Lower leg skin (tissue), 4 donors: ENCODE measurements at regions not wholly inside any gene's neighbourhood (a gene's known extent, or its start where the extent isn't known, plus 50 kb on each side); places are given as distances from the start of the nearest gene placed in this dataset.

Experiments
- DNase-seq, 2 donors: peaks; one replicate each; pipeline ENCODE4 v3.0.0-alpha.2; 2019; ENCODE audit warnings: low spot score in 2 of 2
- H3K4me3 ChIP-seq: fragments of 200-600 bp; sonication (generic); 2 replicates; pipeline ENCODE4 v1.5.1; 2017; ENCODE audit warnings: mild to moderate bottlenecking, low read depth; ENCODE audit not compliant: poor library complexity, severe bottlenecking
- CTCF ChIP-seq, 3 donors: fragments of 450-650 bp; IDR thresholded peaks; one replicate each; pipeline ENCODE4 v1.5.1; 2016; ENCODE audit warnings: antibody characterized with exemption in 3 of 3, mild to moderate bottlenecking in 3 of 3, moderate library complexity in 2 of 3
- POLR2A ChIP-seq, 2 donors: fragments of 450-650 bp; IDR thresholded peaks; one replicate each; pipeline ENCODE4 v1.6.1; 2016 to 2017; ENCODE audit warnings: antibody characterized with exemption in 2 of 2, mild to moderate bottlenecking in 1 of 2, moderate library complexity in 1 of 2
- WGBS, 2 donors: methylation state at CpG; one replicate each; pipeline ENCODE4 v1.1.5; 2018; 5-methylcytosine and 5-hydroxymethylcytosine counted together
- intact Hi-C: fragments of 100-400 bp; cut with DNase I; formaldehyde crosslinking; loops from one replicate; pipeline ENCODE4 v1.15.0; 2023; ENCODE audit warnings: low total_unique reads

DNA sequence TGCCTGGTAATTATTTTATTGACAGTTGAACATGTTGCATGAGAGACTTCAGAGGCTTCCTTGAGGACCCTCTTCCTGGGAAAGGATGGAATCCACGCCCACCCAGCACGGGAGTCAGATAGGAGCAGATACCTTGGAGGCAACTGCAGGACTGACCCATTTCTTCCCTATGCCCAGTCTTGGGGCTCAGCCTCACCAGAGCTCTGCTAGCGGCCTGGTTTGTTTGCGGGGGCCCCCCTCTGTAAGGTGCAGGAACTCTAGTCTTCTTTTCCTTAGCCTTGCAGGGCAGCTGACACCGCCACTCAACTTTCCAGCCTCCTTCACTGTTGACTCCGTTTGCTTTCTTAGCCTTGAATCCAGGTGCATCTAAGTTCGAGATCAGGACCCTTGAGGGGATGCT is 1032.8 kb downstream of the BRD1 start:
- DNase-seq: peak in 1 of 2 donors; percentile 56
- TF ChIP-seq POLR2A (IDR thresholded peaks at IDR 0.05) (no peak), CTCF (IDR thresholded peaks at IDR 0.05) (no peak)
- intact Hi-C loops: no loop called here
- no peak overlapping the region for H3K4me3 ChIP-seq
- WGBS, 2 donors: 80 to 83% methylated on average over 7 of the region's 7 CpGs

DNA sequence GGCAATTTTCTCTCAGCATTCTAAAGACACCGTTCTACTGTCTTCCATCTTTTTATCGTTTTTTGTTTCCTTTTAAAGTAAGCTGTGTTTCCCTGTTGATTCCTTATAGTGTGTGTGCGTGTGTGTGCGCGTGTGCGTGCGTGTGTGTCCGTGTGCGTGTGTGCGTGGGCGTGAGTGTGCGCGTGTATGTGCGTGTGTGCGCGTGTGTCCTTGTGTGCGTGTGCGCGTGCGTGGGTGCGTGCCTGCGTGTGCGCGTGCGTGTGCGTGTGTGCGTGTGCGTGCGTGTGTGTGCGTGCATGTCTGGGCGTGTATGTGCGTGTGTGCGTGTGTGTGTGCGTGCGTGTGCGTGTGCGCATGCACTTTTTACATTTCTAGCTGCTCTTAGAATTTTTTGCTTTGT is 1033.7 kb downstream of the BRD1 start:
- no peak overlapping the region for H3K4me3 ChIP-seq
- TF ChIP-seq CTCF (IDR thresholded peaks at IDR 0.05) (no peak), POLR2A (IDR thresholded peaks at IDR 0.05) (no peak)
- intact Hi-C loops: no loop called here
- DNase-seq: no peak
- WGBS, 2 donors: 77 to 91% methylated on average over 36 to 37 of the region's 37 CpGs

- WGBS, 2 donors: 84 to 93% methylated on average over 3 of the region's 3 CpGs
- H3K4me3 ChIP-seq: no peak overlapping the region
- intact Hi-C loops: no loop called here
- peak in 1 of 2 donors; percentile 60 for DNase-seq
- no peak for TF ChIP-seq CTCF (IDR thresholded peaks at IDR 0.05)
- TF ChIP-seq POLR2A (IDR thresholded peaks at IDR 0.05): no peak
These were observed 1041.0 kb downstream of the BRD1 start for GRCh38 chr22:48786679-48786996.

DNA sequence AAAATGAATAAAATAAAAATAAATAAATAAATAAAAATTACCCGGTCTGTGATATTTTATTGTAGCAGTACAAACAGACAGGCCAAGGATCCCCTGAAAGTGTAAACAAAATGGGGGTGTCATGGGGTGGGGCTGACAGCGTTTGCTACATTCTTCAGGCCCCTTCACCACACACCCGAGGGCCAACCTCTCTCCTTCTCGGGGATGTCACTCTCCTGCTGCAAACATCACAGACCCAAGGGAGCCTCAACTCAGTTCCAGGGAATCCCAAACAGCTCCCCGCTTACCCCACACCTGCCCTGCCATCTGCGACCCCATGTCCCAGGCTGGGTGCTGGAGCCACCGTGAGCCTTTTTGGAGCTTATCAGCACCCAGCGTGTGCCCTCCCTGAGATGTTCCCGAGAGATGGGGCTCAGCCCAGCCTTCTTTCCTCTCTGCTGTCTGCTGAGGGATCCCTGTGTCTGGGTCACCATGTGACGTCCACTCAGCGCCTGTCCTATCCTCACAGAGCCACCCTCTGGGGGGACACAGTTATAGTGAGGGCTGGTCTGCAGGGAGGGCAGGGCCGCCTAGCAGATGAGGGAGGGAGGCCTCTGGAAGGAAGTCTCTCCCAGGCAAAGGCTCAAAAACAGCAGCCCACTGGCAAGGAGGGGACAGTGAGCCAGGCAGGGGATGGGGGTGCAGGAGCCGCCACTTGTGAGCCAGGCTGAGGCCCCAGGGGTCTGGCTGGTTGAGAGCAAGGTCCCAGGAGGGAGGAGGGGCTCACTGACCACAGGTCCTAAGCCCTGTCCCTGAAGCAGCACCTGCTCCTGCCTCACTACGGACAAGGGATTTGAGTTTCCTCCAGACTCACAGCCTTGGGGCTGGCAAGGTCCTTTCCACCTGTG is 1041.6 kb downstream of the BRD1 start:
- H3K4me3 ChIP-seq: no peak overlapping the region
- DNase-seq: peak; percentile 3 to 67
- WGBS, 2 donors: 79 to 87% methylated on average over 14 of the region's 14 CpGs
- intact Hi-C loops: no loop called here
- no peak for TF ChIP-seq CTCF (IDR thresholded peaks at IDR 0.05)
- no peak for TF ChIP-seq POLR2A (IDR thresholded peaks at IDR 0.05)

DNA sequence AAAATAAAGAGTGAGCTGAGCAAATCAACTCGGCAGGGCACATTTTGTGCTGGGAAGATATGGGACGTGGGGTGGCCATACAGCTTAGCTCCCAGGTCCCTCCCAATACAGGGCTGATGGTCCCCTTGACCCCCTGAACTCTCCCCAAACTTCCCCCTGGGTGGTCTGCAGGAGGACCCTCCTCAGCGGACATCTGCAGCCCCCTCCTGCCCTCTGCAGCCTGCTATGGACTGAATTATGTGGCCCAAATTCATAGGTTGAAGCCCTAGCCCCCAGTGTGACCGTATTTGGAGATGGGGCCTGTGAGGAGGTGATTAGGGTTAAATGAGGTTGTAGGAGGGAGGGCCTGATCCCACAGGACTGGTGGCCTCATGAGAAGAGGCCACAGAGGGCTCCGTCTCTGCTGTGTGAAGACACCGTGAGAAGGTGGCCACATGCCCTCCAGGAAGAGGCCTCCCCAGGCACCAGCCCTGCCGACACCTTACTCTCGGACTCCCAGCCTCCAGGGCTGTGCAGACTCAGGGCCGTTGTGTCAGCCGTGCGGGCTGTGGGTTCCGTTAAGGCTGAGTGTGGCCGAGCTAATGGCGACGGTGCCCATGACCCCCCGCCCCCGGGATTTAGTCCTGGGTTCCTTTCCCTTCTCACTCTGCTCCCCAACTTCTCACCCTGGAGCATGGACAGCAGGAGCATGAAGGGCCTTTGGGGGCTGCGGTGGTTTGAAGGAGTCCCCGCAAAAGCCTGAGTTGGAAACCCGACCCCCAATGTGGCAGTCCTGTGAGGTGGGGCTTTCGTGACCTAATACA is 1042.8 kb downstream of the BRD1 start:
- intact Hi-C loops: no loop called here
- no peak for TF ChIP-seq CTCF (IDR thresholded peaks at IDR 0.05)
- no peak for TF ChIP-seq POLR2A (IDR thresholded peaks at IDR 0.05)
- WGBS, 2 donors: 87 to 91% methylated on average over 21 of the region's 21 CpGs
- H3K4me3 ChIP-seq: no peak overlapping the region
- peak; percentile 9 to 82 for DNase-seq
